SK-N-SH treated with all-trans-retinoic acid at 6 μM for 48 hours (cell line): ENCODE measurements at regions not wholly inside any gene's neighbourhood (a gene's known extent, or its start where the extent isn't known, plus 50 kb on each side); places are given as distances from the start of the nearest gene placed in this dataset.

ENCODE experiments used
- ATAC-seq: fragments of 200-7000 bp; cut with Tn5 transposase; 3 replicates; pipeline ENCODE4 v1.9.1; 2020; ENCODE audit warnings: mild to moderate bottlenecking, moderate library complexity
- ARNTL ChIP-seq: fragments of 450-650 bp; formaldehyde crosslinking; IDR thresholded peaks from 2 replicates; pipeline ENCODE4 v1.5.0; 2020; ENCODE audit warnings: low read depth, mild to moderate bottlenecking, moderate library complexity, borderline replicate concordance
- BACH2 ChIP-seq: fragments of 250-450 bp; sonication (Bioruptor Pico); IDR thresholded peaks from 2 replicates; pipeline ENCODE4 v1.9.0; 2021; ENCODE audit warnings: mild to moderate bottlenecking, borderline replicate concordance
- CREB5 ChIP-seq: fragments of 250-450 bp; sonication (Bioruptor Pico); IDR thresholded peaks from 2 replicates; pipeline ENCODE4 v1.5.1; 2020; ENCODE audit warnings: low read depth, mild to moderate bottlenecking, moderate library complexity
- CSDC2 ChIP-seq: fragments of 250-450 bp; sonication (Bioruptor Pico); IDR thresholded peaks from 2 replicates; pipeline ENCODE4 v1.5.0; 2020; ENCODE audit warnings: mild to moderate bottlenecking, moderate library complexity
- CSRNP3 ChIP-seq: fragments of 250-450 bp; sonication (Bioruptor Pico); IDR thresholded peaks from 2 replicates; pipeline ENCODE4 v1.5.1; 2021; ENCODE audit warnings: mild to moderate bottlenecking, moderate library complexity
- ESRRG ChIP-seq: fragments of 250-450 bp; sonication (Bioruptor Pico); IDR thresholded peaks from 2 replicates; pipeline ENCODE4 v1.6.1; 2021; ENCODE audit warnings: mild to moderate bottlenecking
- GLIS3 ChIP-seq: fragments of 250-450 bp; sonication (Bioruptor Pico); IDR thresholded peaks from 2 replicates; pipeline ENCODE4 v1.5.0; 2020; ENCODE audit warnings: mild to moderate bottlenecking, moderate library complexity
- ISL1 ChIP-seq: fragments of 250-450 bp; sonication (Bioruptor Pico); IDR thresholded peaks from 2 replicates; pipeline ENCODE4 v2.1.2; 2022; ENCODE audit warnings: mild to moderate bottlenecking, moderate library complexity
- OSR1 ChIP-seq: fragments of 250-450 bp; sonication (Bioruptor Pico); IDR thresholded peaks from 2 replicates; pipeline ENCODE4 v1.8.0; 2022; ENCODE audit warnings: moderate library complexity, mild to moderate bottlenecking, inconsistent platforms
- POU6F1 ChIP-seq: fragments of 250-450 bp; sonication (Bioruptor Pico); IDR thresholded peaks from 2 replicates; pipeline ENCODE4 v1.8.0; 2021; ENCODE audit warnings: low read depth, mild to moderate bottlenecking, moderate library complexity, borderline replicate concordance
- PPARA ChIP-seq: fragments of 250-450 bp; sonication (Bioruptor Pico); IDR thresholded peaks from 2 replicates; pipeline ENCODE4 v1.5.0; 2020; ENCODE audit warnings: mild to moderate bottlenecking, borderline replicate concordance
- RARB ChIP-seq: fragments of 250-450 bp; sonication (Bioruptor Pico); IDR thresholded peaks from 2 replicates; pipeline ENCODE4 v1.8.0; 2021; ENCODE audit warnings: mild to moderate bottlenecking, moderate library complexity
- SNAI2 ChIP-seq: fragments of 250-450 bp; sonication (Bioruptor Pico); IDR thresholded peaks from 2 replicates; pipeline ENCODE4 v1.5.0; 2020; ENCODE audit warnings: mild to moderate bottlenecking, moderate library complexity
- TCF4 ChIP-seq: fragments of 250-450 bp; sonication (Bioruptor Pico); IDR thresholded peaks from 2 replicates; pipeline ENCODE4 v1.8.0; 2021; ENCODE audit warnings: mild to moderate bottlenecking, moderate library complexity, borderline replicate concordance
- TOX ChIP-seq: fragments of 250-450 bp; sonication (Bioruptor Pico); IDR thresholded peaks from 2 replicates; pipeline ENCODE4 v1.8.0; 2021; ENCODE audit warnings: mild to moderate bottlenecking, moderate library complexity, borderline replicate concordance
- TSHZ2 ChIP-seq: fragments of 250-450 bp; sonication (Bioruptor Pico); IDR thresholded peaks from 2 replicates; pipeline ENCODE4 v1.5.0; 2020; ENCODE audit warnings: mild to moderate bottlenecking, moderate library complexity
- ZC3H10 ChIP-seq: fragments of 250-450 bp; sonication (Bioruptor Pico); IDR thresholded peaks from 2 replicates; pipeline ENCODE4 v1.5.1; 2021; ENCODE audit warnings: mild to moderate bottlenecking, moderate library complexity
- ZFP3 ChIP-seq: fragments of 250-450 bp; sonication (Bioruptor Pico); IDR thresholded peaks from 2 replicates; pipeline ENCODE4 v1.5.0; 2020; ENCODE audit warnings: mild to moderate bottlenecking, moderate library complexity
- ZFP30 ChIP-seq: fragments of 450-650 bp; formaldehyde crosslinking; IDR thresholded peaks from 2 replicates; pipeline ENCODE4 v1.5.0; 2022; ENCODE audit warnings: mild to moderate bottlenecking, moderate library complexity
- ZNF565 ChIP-seq: fragments of 450-650 bp; formaldehyde crosslinking; conservative IDR thresholded peaks from 2 replicates; pipeline ENCODE4 v1.5.0; 2020; ENCODE audit warnings: low read depth, mild to moderate bottlenecking, moderate library complexity
- ZNF70 ChIP-seq: fragments of 450-650 bp; formaldehyde crosslinking; IDR thresholded peaks from 2 replicates; pipeline ENCODE4 v1.5.0; 2020; ENCODE audit warnings: mild to moderate bottlenecking, moderate library complexity
- ZNF8 ChIP-seq: fragments of 450-650 bp; formaldehyde crosslinking; IDR thresholded peaks from 2 replicates; pipeline ENCODE4 v1.5.0; 2020; ENCODE audit warnings: mild to moderate bottlenecking, moderate library complexity
- TF ChIP-seq, protein P1 (sequence below): fragments of 250-450 bp; sonication (Bioruptor Pico); IDR thresholded peaks from 2 replicates; pipeline ENCODE4 v1.8.0; 2020; ENCODE audit warnings: mild to moderate bottlenecking, moderate library complexity, borderline replicate concordance

- TF ChIP-seq CSRNP3 (CRISPR knock-in tag) (no peak), ZNF565 (CRISPR knock-in tag) (no peak), SNAI2 (no peak), PPARA (CRISPR knock-in tag) (no peak), CREB5 (CRISPR knock-in tag) (no peak), TOX (no peak)
- TF ChIP-seq, protein P1, sequence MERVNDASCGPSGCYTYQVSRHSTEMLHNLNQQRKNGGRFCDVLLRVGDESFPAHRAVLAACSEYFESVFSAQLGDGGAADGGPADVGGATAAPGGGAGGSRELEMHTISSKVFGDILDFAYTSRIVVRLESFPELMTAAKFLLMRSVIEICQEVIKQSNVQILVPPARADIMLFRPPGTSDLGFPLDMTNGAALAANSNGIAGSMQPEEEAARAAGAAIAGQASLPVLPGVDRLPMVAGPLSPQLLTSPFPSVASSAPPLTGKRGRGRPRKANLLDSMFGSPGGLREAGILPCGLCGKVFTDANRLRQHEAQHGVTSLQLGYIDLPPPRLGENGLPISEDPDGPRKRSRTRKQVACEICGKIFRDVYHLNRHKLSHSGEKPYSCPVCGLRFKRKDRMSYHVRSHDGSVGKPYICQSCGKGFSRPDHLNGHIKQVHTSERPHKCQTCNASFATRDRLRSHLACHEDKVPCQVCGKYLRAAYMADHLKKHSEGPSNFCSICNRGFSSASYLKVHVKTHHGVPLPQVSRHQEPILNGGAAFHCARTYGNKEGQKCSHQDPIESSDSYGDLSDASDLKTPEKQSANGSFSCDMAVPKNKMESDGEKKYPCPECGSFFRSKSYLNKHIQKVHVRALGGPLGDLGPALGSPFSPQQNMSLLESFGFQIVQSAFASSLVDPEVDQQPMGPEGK (CRISPR knock-in tag) = no peak
- ATAC-seq = no peak
Observed at GRCh38 chr6:91646649-91647048, 1059.8 kb upstream of the MAP3K7 start.

DNA sequence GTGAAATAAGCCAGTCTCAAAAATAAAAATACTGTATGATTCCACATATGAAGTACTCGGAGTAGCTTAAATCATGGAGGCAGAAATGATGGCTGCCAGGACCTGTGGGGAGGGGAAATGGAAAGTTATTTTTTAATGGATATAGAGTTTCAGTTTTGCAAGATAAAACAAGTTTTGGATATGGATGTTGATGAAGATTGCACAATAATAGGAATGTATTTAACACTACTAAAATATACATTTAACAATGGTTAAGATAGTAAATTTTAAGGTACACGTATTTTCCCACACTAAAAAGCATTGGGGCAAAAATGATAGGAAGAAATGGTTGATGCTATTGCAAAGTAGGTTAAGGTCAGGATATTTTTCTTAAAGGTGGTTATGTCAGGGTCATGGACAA lies 1058.9 kb upstream of the MAP3K7 start:
- no peak for ATAC-seq
- TF ChIP-seq ISL1 (CRISPR knock-in tag) (no peak), SNAI2 (no peak), ZNF8 (no peak), TCF4 (CRISPR knock-in tag) (no peak), ARNTL (no peak), GLIS3 (CRISPR knock-in tag) (no peak), POU6F1 (CRISPR knock-in tag) (no peak), OSR1 (no peak), TSHZ2 (CRISPR knock-in tag) (no peak), ZFP30 (CRISPR knock-in tag) (no peak), BACH2 (no peak), ZFP3 (no peak), ZNF70 (CRISPR knock-in tag) (no peak), ESRRG (CRISPR knock-in tag) (no peak), ZNF565 (CRISPR knock-in tag) (no peak)

DNA sequence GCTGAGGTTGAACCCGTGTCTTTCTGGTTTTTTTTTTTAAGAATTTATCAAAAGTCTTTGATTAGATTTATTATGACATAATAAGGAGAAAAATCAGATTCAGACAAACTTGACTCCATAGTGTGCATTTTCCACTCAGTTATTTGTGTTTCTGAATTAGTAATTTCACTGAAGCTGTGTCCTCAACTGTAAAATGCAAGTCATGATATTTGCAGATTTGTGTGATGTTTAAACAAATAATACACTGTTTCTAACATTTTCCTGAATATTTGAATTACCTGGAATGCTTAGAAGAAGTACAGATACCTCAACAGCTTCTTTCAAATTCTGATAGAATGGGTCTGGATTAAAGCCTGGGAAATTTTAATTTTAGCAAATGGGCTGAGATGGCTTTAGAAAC lies 1050.3 kb upstream of the MAP3K7 start:
- ATAC-seq = no peak
- TF ChIP-seq ZC3H10 (CRISPR knock-in tag) = no peak
- TF ChIP-seq CSDC2 (CRISPR knock-in tag) = no peak
- no peak for TF ChIP-seq ZNF70 (CRISPR knock-in tag)
- no peak for TF ChIP-seq PPARA (CRISPR knock-in tag)
- no peak for TF ChIP-seq ARNTL
- no peak for TF ChIP-seq TOX

- no peak for ATAC-seq
- no peak for TF ChIP-seq ESRRG (CRISPR knock-in tag)
- no peak for TF ChIP-seq OSR1
- TF ChIP-seq CSDC2 (CRISPR knock-in tag) = no peak
- TF ChIP-seq ZFP3 = no peak
- no peak for TF ChIP-seq ZNF70 (CRISPR knock-in tag)
- no peak for TF ChIP-seq ZC3H10 (CRISPR knock-in tag)
- TF ChIP-seq TOX = no peak
- no peak for TF ChIP-seq PPARA (CRISPR knock-in tag)
- no peak for TF ChIP-seq RARB (CRISPR knock-in tag)
- TF ChIP-seq TCF4 (CRISPR knock-in tag) = no peak
- TF ChIP-seq, all 23 proteins: peak for 0
Observed at GRCh38 chr6:91634791-91635190, 1047.9 kb upstream of the MAP3K7 start.
